GM18870 (cell line): ENCODE measurements at regions not wholly inside any gene's neighbourhood (a gene's known extent, or its start where the extent isn't known, plus 50 kb on each side); places are given as distances from the start of the nearest gene placed in this dataset.

ENCODE experiments used
- ATAC-seq: cut with Tn5 transposase; IDR thresholded peaks from one replicate; pipeline ENCODE4 v1.9.1; 2021; ENCODE audit warnings: moderate library complexity; ENCODE audit not compliant: unreplicated experiment

DNA sequence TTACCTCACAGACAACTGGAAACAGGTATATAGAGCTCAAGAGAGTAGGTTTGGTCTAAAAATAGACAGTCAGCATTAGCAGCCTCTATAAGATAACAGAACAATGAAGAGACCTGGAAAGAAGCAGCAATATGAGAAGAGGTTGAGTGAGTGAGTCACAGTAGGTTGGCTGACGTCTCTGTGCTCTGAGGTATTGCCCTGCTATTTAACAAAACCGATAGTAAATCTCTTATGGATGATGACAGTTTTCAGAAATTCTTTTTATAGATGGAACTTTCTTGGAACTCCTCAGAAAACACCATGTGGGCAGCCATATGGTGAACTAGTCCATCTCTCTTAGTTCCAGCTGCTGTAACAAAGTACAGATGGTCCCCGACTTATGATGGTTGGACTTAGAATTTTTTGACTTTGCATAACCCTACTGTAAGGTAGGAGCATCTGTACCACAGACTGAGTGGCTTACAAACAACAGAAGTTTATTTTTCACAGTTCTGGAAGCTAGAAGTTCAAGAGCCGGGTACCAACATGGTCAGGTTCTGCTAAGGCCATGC lies 123.5 kb downstream of the MBD2 start:
- ATAC-seq, result no peak

DNA sequence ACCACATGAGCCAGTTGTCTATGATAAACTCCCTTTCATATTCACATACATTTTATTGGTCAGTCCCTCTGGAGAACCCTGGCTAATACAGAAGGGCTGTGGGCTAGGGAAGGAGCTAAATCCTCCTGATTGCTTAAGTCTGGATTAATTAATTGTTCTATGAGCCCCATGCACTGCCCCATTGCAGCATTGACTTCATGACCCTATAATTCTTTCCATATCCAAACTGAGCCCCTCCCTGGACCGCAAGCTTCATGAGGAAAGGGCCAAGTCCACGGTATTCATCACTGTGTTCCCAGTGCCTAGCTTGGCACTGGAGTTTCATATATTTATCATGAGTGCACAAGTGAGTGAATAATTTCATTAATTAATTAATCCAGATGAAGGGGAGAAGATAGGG lies 124.0 kb downstream of the MBD2 start:
- ATAC-seq, result no peak

DNA sequence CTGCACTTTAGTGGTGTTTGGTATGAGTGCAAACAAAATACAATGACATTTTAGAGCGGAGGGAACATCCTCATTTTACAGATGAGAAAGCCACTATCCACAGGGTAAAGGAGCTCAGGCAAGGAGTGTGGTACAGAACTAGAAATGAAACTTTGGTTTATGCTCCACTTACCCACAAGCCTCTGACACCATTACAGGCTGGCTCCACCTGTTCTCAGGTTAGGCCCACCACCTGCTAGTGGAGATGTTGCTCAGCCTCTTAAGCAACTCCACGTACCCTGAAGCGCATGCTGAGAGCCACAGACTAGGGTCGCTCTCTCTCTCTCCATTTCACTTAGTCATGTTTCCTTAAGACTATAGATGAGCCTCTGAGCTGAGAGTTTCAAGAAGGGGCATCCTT lies 130.0 kb downstream of the MBD2 start:
- ATAC-seq, result peak; percentile 49

DNA sequence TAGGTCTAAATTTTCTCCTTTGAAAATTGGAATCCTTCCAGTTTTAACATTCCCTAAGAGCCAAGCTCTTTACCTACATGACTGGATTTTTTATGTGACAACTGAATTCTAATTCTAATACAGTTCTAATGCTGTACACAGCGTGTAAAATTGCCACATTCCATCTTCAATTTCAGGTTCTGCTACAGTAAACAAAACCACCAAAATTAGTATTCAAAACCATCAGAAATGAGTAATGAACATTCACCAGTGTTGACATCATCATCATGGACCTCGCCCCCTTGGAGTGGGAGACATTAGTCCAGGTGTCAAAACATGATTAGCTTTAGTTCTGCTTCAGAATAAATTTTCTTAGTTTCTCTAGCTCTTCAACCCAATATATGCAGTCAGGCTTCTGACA lies 133.6 kb downstream of the MBD2 start:
- no peak for ATAC-seq

DNA sequence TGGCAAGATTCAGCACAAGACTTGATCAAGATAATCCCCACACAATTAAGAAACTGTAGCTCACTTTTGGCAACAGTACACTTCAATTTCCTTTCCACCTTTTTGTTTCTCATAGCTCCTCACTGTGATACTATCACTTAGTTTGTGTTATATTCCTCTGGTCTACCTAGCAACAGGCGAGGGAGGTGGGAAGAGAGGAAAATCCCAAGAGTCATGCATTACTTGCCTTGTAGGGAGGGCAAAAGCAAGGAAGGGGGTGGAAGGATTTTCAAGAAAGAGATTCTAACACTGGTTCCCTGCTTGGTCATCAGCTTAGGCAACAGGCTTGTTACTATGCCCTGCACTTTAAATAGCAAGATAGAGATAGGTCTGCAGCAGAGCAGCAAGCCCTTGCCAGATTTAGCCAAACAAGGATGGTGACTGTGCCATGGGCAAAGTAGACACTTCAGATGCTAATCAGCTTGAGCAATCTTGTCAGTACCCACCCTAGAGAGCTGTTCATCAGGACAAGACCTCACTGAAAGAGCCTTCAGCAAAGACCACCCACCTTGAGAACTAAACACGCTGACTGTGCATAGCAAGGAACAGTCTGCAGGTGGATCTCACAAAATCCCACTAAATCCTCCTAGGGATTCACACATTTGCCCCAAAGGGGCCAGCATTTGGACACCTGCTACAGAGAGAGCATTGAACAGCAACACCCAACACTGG lies 134.6 kb downstream of the MBD2 start:
- no peak for ATAC-seq

DNA sequence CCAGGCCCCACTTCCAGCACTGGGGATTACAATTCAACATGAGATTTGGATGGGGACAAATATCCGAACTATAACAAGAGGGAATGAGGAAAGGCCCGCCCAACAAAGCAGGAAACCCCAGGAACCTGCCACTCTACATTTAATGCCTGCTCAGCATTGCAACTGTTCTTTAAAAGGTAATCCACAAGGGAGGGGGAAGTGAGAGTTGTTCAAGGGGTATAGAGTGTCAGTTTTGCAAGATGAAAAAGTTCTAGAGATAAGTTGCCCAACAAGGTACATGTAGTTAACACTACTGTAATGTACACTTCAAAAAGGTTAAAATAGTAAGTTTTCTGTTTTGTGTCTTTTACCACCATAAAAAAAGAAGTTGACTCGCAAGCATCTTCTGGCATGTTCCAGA lies 137.6 kb downstream of the MBD2 start:
- ATAC-seq, result no peak

DNA sequence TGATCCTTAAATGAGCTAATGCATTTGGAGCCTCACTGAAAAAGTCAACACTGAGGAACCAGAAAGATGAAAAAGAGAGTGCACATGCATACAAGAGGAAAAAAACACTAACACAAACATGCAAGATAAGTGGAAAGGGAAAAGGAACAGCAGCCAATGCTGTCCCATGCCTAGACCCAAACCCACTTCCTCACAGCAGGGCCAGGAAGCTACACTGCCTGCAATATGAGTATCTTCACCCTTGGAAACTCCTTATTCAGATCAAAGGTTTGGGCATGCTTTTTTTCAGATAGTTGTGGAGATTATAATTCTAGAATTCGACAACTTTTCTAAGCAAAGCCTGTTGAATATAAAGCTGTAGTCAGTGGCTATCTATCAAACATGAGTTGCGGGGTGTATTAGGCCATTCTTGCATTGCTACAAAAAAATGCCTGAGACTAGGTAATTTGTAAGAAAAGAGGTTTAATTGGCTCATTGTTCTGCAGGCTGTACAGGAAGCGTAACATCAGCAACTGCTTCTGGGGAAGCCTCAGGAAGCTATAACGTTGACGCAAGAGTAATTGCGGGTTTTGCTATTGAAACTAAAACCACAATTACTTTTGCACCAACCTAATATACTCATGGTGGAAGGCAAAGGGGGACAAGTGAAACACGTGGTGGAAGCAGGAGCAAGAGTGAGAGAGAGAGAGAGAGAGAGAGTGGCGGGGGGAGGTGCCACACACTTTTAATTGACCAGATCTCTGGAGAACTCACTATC lies 138.2 kb downstream of the MBD2 start:
- ATAC-seq, result peak; percentile 83

DNA sequence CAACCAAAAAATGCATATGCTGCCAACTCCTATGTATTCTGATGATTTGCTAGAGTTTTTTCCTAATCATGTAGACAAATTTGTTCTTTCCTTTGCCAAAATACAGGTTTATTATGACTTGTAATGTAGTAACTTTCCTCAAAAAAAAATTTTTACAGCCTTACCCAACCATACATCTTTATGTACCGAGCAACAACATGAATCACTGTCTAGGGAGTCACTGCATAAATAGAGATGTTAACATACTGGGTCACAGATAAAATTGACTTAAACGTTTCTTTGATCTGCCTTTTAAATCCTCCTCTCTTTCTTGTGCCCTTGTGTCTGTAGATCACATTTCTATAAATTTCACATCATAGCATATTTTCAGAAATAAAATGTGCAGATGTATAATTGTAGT lies 143.6 kb downstream of the MBD2 start:
- ATAC-seq, result no peak

DNA sequence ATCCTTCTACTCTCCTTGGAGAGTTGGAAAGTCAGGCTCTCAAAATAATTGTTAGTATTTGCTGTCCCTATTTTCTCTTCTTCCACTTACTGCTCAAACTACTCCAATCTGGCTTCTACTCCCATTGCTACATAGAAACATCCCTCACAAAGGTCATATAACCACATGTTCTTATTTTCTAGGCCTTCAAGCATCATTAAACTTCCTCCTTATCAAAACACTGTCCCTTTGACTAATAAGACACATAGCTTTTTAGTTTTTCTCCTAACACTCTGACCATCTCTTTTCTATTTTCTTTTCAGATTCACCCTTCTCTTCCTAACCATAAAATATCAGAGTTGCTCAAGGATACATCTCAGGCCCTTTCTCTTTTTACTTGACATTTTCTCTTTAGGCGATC lies 148.3 kb downstream of the MBD2 start:
- no peak for ATAC-seq

DNA sequence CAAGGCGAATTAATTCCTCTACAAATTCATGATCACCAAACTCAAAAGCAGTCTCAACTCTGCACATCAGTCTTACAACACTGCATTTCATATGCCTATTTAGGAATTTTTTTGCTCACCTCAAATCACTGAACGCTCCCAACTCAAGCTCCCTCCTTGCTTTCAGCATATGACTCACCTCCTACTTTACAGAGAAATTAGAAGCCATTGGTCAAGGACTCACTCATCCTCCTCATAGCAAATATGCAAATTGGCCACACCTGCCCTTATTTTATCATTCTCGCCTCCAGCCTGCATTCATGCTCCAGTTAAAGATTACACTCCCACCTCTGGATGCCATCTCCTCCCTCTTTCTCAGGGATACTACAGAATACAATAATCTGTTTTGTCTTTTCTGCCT lies 148.8 kb downstream of the MBD2 start:
- ATAC-seq, result no peak

DNA sequence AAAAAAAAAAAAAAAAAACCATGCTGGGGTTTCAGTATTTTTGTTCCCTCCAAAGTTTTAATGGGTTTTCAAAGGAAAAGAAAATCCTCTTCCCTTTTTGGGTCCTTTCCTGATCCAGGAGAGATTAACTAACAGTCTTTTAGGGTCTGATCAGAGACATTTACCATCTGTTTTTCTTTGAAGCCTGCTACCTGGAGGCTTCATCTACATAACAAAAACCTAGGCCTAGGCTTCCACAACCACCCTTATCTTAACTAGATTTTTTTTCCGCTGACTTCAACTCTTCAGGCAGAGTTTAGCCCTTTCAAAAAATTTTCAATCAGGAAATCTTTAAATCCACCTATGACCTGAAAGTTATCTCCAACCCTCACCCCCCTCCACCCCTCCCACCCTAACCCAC lies 154.7 kb downstream of the MBD2 start:
- no peak for ATAC-seq

DNA sequence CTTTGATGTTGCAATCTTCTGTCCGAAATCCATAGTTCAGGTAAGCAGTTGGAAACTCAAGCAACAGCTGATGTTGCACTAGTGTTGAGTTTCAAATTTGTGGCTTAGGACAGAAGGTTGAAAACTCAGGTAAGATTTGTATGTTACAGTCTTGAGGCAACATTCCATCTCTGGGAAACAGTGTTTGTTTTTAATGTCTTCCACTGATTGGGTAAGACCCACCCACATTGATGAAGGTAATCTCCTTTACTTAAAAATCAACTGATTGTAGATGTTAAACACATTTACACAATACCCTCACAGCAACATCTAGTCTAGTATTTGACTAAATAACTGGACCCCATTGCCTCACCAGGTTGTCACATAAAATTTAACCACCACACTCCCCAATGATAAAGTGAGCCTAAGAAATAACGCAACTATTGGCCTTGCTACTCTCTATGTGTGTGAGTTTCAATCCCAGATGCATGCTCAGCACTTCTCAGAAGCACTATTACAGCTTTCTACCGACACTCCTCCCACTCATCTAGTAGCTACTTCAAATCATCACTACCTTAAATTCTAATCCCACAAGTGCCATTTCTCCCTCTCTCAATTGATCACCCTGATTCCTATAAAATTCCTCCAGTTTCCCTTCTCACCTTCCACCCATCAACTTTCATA lies 164.0 kb downstream of the MBD2 start:
- no peak for ATAC-seq

DNA sequence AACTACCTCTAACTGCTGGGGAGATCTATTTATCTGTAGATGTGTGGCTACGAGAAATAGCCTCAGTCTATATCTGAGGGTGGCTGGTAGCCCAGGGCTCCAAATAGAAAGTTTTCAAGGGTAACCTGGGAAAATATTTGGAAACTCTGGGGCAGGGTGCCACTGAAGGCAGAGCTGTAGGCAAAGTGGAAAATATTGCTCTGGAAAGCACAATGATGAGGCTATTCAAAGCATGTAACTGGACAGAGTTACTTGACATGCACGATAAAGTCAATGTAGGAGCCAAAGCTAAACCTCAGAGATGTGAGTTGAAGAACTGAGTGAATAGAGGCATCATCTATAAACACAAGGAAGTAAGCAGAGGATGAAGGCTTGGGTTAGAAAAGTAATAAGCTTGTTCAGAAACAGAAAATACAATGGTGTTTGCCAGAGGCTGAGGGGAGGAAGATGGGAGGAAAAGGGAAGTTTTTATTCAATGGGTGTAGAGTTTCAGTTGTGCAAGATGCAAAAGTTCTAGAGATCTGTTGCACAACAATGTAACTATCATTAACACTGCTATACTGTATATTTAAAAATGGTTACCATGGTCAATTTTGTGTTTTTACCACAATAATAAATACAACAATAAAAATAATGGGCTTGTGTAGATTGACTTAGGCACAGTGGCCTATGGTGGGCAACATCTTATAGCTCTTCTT lies 171.6 kb downstream of the MBD2 start:
- no peak for ATAC-seq

DNA sequence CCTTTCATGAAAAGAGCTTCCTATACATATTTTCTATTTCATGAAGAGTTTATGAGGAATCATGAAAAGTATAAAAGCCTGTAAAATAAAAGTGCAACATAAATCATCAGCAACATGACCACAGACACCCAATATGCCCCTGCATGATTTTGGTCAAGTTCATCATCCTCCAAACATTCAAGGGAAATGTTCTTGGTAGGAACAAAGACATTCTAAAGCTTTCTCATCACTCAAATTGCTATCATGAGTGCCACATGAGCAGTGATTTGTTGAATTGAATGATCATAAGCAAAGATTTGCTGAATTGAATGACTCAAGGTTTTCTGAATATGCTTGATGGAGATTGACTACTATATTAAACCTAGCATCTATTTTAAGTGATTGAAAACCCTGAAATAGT lies 172.2 kb downstream of the MBD2 start:
- no peak for ATAC-seq

DNA sequence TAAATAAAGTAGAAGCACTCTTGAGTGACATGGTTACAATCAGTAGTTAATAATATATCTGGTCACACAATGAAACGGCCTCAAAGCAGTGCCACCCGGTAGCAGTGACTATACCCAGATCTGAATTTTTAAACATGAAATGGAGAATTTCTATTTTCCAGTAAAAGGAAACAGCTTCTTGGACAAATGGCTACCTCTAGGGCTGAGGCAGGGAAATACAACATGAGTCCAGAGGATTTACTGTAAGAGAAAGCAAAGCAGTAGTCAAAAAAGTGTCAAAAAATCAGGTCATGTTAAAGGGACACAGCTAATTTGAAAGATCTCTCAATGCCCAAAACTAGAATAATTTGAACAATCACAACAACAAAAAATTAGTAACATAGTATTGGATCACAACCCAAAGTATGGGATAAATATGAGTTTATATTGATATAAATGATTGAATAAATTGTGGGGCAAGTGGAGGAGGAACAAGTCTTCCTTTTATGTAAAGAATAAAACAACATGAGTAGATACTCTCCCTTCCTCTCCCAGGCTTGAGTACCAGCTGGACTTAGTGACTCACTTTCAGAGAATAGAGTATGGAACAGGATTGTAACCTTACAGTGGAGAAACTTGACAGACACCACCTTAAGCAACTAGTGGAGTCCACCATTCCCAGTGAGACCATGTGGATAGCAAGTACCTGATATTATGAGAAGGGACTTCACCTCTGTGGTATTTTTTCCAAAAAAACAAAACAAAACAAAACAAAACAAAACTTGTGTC lies 180.8 kb downstream of the MBD2 start:
- ATAC-seq, result no peak

DNA sequence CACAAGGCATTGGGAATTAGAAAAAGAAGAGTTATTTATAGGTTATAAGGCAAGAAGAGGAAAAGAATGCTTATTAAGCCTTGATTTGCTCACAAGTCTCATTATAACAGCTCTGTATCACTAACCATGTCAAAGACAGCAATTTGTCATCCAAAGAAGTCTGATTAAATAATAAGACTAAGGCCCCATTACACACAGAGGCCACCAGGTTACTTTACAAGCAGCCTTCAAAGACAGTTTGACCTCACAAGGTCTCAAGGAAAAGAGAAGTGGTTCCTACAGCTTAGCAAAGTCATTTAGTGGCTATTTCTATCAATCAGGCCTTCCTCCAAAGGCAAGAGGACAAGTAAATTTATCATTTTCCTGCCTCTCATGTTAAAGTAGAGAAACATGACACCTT lies 188.5 kb downstream of the MBD2 start:
- no peak for ATAC-seq

DNA sequence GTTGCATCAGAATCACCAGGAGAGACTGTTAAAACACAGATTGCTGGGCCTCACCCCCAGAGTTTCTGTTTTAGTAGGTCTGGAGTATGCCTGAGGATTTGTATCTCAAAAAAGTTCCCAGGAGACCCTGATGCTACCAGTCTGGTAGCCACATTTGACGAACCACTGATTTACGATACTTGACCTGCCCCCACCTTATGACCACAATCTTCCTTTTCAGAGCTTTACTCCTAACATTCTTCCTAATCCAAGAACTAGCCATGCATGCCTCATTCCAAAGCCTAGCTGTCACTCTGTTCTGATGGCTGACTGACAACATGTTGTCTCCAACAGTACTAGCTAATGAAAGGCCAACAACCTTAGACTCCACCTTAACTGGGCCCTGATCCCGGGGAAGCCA lies 191.4 kb downstream of the MBD2 start:
- no peak for ATAC-seq

DNA sequence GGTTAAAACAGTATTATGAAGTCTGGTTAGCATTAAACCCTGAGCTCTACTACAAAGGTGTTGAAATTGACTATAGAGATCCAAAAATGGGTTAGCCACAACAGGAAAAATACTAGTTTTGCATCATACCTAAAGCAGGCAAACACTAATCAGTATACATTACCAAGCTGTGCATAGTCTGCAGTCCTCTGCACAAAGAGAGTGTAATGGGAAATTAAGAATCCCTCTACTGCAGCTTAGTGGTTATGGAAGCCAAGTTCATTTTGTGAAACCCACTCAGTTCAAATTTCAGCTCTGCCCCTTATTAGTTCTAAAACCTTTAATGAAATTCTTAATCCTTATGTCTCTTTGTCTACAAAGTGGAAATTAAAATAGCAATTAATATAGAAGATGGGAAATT lies 192.1 kb downstream of the MBD2 start:
- no peak for ATAC-seq

DNA sequence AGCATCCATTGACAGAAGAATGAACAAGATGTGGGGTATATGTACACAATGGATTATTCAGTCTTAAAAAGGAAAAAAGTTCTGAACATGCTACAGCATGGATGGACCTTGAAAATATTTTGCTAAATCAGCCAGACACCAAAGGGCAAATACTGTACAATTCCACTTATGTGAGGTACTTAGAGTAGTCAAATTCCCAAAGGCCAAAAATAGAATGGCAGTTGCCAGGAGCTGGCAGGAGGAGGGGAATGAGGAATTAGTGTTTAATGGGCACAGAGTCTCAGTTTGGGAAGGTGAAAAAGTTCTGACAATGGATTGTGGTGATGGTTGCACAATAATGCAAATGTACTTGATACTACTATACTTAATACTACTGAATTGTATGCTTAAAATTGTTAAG lies 193.2 kb downstream of the MBD2 start:
- ATAC-seq, result no peak

DNA sequence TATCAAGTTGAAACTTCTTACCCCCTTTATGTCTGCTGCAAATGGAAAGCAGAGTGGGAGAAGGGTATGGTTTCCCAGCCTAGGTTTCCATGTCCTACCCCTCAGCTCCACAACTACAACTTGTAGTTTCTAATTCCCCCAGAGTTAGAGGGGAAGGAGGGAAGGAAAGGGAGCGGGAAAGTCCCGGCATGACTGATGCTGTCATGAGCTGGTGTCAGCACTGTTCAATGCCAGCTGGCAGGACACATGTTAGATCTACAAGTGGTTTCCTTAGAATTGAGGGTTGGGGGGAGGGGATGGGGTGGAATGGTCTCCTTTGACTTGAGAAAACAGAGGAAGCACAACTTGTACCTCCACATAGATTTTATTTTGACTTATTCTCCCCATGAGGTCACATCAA lies 194.0 kb downstream of the MBD2 start:
- no peak for ATAC-seq

DNA sequence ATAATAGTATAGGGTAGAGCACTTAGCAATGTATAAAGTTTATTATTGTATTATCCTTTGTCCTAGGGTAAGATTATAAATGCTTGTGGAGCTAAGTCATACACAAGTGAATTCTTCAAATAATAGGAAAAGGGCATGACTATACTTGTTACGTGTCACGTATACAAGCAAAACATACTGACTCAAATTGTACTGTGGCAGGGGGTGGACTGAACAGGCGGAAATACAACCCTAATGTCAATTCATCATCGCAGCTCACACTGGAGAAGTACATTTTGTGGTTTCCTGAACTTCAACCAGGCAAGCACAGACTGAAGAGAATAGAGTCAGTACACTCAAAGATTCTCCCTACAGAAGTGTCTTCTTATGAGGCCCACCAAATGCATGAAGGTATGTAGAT lies 201.0 kb downstream of the MBD2 start:
- ATAC-seq, result no peak
